Mesendoderm (in vitro differentiated cells): ENCODE measurements at regions not wholly inside any gene's neighbourhood (a gene's known extent, or its start where the extent isn't known, plus 50 kb on each side); places are given as distances from the start of the nearest gene placed in this dataset.

Source experiments
- DNase-seq: peaks from one replicate; pipeline ENCODE4 v3.0.0; 2013
- H2AK5ac ChIP-seq: 2 replicates; pipeline ENCODE4 v1.6.1; 2013; ENCODE audit warnings: low read length, inconsistent platforms
- H2BK120ac ChIP-seq: 2 replicates; pipeline ENCODE4 v1.6.1; 2013; ENCODE audit warnings: low read depth, mild to moderate bottlenecking, low read length, moderate library complexity, mixed read lengths
- H2BK15ac ChIP-seq: replicated peaks from 2 replicates; pipeline ENCODE4 v1.6.1; 2013; ENCODE audit warnings: low read depth, mild to moderate bottlenecking, moderate library complexity
- H2BK5ac ChIP-seq: 2 replicates; pipeline ENCODE4 v1.6.1; 2013; ENCODE audit warnings: low read length, inconsistent platforms
- H3K18ac ChIP-seq: 2 replicates; pipeline ENCODE4 v1.6.1; 2013; ENCODE audit warnings: mild to moderate bottlenecking, low read length, mixed read lengths
- H3K23ac ChIP-seq: one replicate; pipeline ENCODE4 v1.6.1; 2013; ENCODE audit warnings: low read length
- H3K27ac ChIP-seq: 2 replicates; pipeline ENCODE4 v1.5.1; 2013; ENCODE audit warnings: low read depth, mild to moderate bottlenecking, inconsistent platforms, low read length, moderate library complexity
- H3K27me3 ChIP-seq: 2 replicates; pipeline ENCODE4 v1.6.1; 2013; ENCODE audit warnings: low read length, control low read depth, mild to moderate bottlenecking, inconsistent platforms; ENCODE audit not compliant: insufficient read depth, poor library complexity
- H3K36me3 ChIP-seq: 2 replicates; pipeline ENCODE4 v1.6.1; 2013; ENCODE audit warnings: low read length, inconsistent platforms; ENCODE audit not compliant: control insufficient read depth, insufficient read depth
- H3K4ac ChIP-seq: one replicate; pipeline ENCODE4 v1.6.1; 2013; ENCODE audit warnings: low read depth, mild to moderate bottlenecking, low read length, moderate library complexity
- H3K4me1 ChIP-seq: 2 replicates; pipeline ENCODE4 v1.6.1; 2013; ENCODE audit warnings: low read depth, low read length, inconsistent platforms; ENCODE audit not compliant: control insufficient read depth
- H3K4me2 ChIP-seq: 2 replicates; pipeline ENCODE4 v1.6.1; 2013; ENCODE audit warnings: low read length
- H3K4me3 ChIP-seq: 2 replicates; pipeline ENCODE4 v1.5.1; 2013; ENCODE audit warnings: mild to moderate bottlenecking, low read length
- H3K56ac ChIP-seq: one replicate; pipeline ENCODE4 v1.6.1; 2013; ENCODE audit warnings: low read length
- H3K79me1 ChIP-seq: 2 replicates; pipeline ENCODE4 v1.6.1; 2013; ENCODE audit warnings: low read length, inconsistent platforms
- H3K79me2 ChIP-seq: 2 replicates; pipeline ENCODE4 v1.6.1; 2013; ENCODE audit warnings: mild to moderate bottlenecking, low read length; ENCODE audit not compliant: control insufficient read depth, insufficient read depth
- H3K9ac ChIP-seq: 2 replicates; pipeline ENCODE4 v1.6.1; 2013; ENCODE audit warnings: low read length, inconsistent platforms
- H4K5ac ChIP-seq: one replicate; pipeline ENCODE4 v1.6.1; 2013; ENCODE audit warnings: low read length
- H4K8ac ChIP-seq: one replicate; pipeline ENCODE4 v1.6.1; 2013; ENCODE audit warnings: low read depth, mild to moderate bottlenecking, control low read depth, low read length, moderate library complexity
- WGBS: extraction: QIAGEN DNeasy Blood & Tissue Kit; methylation state at CpG from one replicate; pipeline ENCODE4 v1.1.7; 2013; ENCODE audit warnings: low lambda C conversion rate, missing lambda C conversion rate; ENCODE audit not compliant: insufficient coverage; ENCODE audit errors: extremely low coverage; 5-methylcytosine and 5-hydroxymethylcytosine counted together

- Histone ChIP-seq H3K27me3 (no peaks in the 10 kb centered on the region), H2AK5ac (no peak overlapping the region), H2BK120ac (no peak overlapping the region), H3K9ac (no peak overlapping the region), H3K18ac (no peak overlapping the region), H3K4me3 (no peak overlapping the region), H3K79me1 (no peaks in the 10 kb centered on the region), H2BK5ac (no peak overlapping the region), H4K5ac (no peak overlapping the region), H3K4me1 (no peaks in the 10 kb centered on the region), H3K4ac (no peak overlapping the region), H2BK15ac (no peak overlapping the region), H3K23ac (no peak overlapping the region), H3K36me3 (no peaks in the 10 kb centered on the region), H3K79me2 (no peaks in the 10 kb centered on the region), H3K4me2 (no peak overlapping the region), H4K8ac (no peak overlapping the region), H3K56ac (no peak overlapping the region), H3K27ac (no peak overlapping the region)
- no peak for DNase-seq
- WGBS = no CpG with 5 or more reads among the region's 6 CpGs
These were observed 955.1 kb downstream of the DIAPH3 start for GRCh38 chr13:59208405-59209195.

GRCh38 chr13:59210543-59210942 is 953.2 kb downstream of the DIAPH3 start:
- H2BK15ac ChIP-seq = no peak overlapping the region
- H2BK5ac ChIP-seq = no peak overlapping the region
- H3K4ac ChIP-seq = no peak overlapping the region
- H3K36me3 ChIP-seq = no peaks in the 10 kb centered on the region
- H3K4me3 ChIP-seq = no peak overlapping the region
- no peak overlapping the region for H2AK5ac ChIP-seq
- no peak overlapping the region for H3K18ac ChIP-seq
- peak; percentile 20 for DNase-seq
- H3K4me1 ChIP-seq = no peaks in the 10 kb centered on the region
- no peaks in the 10 kb centered on the region for H3K79me2 ChIP-seq
- H3K4me2 ChIP-seq = no peak overlapping the region
- H3K9ac ChIP-seq = no peak overlapping the region
- H3K56ac ChIP-seq = no peak overlapping the region
- WGBS = no CpG with 5 or more reads among the region's 1 CpG
- H3K79me1 ChIP-seq = no peaks in the 10 kb centered on the region
- H3K23ac ChIP-seq = no peak overlapping the region
- no peak overlapping the region for H2BK120ac ChIP-seq
- H4K5ac ChIP-seq = no peak overlapping the region
- no peak overlapping the region for H4K8ac ChIP-seq
- H3K27me3 ChIP-seq = no peaks in the 10 kb centered on the region
- H3K27ac ChIP-seq = no peak overlapping the region

- Histone ChIP-seq H3K9ac (no peak overlapping the region), H2AK5ac (no peak overlapping the region), H3K27me3 (no peaks in the 10 kb centered on the region), H3K18ac (no peak overlapping the region), H3K4me1 (no peaks in the 10 kb centered on the region), H3K56ac (no peak overlapping the region), H4K8ac (no peak overlapping the region), H2BK15ac (no peak overlapping the region), H2BK5ac (no peak overlapping the region), H3K4ac (no peak overlapping the region), H3K79me1 (no peaks in the 10 kb centered on the region), H3K23ac (no peak overlapping the region), H3K79me2 (no peaks in the 10 kb centered on the region), H2BK120ac (no peak overlapping the region), H3K4me2 (no peak overlapping the region), H3K4me3 (no peak overlapping the region), H3K36me3 (no peaks in the 10 kb centered on the region), H4K5ac (no peak overlapping the region), H3K27ac (no peak overlapping the region)
- WGBS = no CpG with 5 or more reads among the region's 3 CpGs
- DNase-seq = no peak
These were observed 952.1 kb downstream of the DIAPH3 start for GRCh38 chr13:59211606-59212005.

- Histone ChIP-seq H3K79me1 (no peaks in the 10 kb centered on the region), H4K8ac (no peak overlapping the region), H3K79me2 (no peaks in the 10 kb centered on the region), H2BK15ac (no peak overlapping the region), H3K9ac (no peak overlapping the region), H3K27me3 (no peaks in the 10 kb centered on the region), H3K4me2 (no peak overlapping the region), H2BK120ac (no peak overlapping the region), H3K4ac (no peak overlapping the region), H3K27ac (peak overlapping the region; percentile 58), H3K4me3 (no peak overlapping the region), H2AK5ac (no peak overlapping the region), H2BK5ac (no peak overlapping the region), H4K5ac (no peak overlapping the region), H3K23ac (no peak overlapping the region), H3K4me1 (peaks cover 3% of the 10 kb centered on the region), H3K18ac (peak overlapping the region; percentile 90), H3K56ac (no peak overlapping the region), H3K36me3 (no peaks in the 10 kb centered on the region)
- DNase-seq = no peak
- WGBS = no CpG with 5 or more reads among the region's 3 CpGs
These were observed 934.3 kb downstream of the DIAPH3 start for GRCh38 chr13:59229401-59229800.

- Histone ChIP-seq H3K4me2 (no peak overlapping the region), H3K4ac (no peak overlapping the region), H3K23ac (no peak overlapping the region), H2BK15ac (no peak overlapping the region), H3K79me2 (no peaks in the 10 kb centered on the region), H3K27me3 (no peaks in the 10 kb centered on the region), H4K5ac (no peak overlapping the region), H3K36me3 (no peaks in the 10 kb centered on the region), H3K79me1 (no peaks in the 10 kb centered on the region), H2BK120ac (peak overlapping the region; percentile 74), H2AK5ac (peak overlapping the region; percentile 40), H3K9ac (no peak overlapping the region), H3K4me3 (no peak overlapping the region), H2BK5ac (peak overlapping the region; percentile 83), H3K27ac (peak overlapping the region; percentile 66), H3K18ac (no peak overlapping the region), H3K56ac (peak overlapping the region; percentile 67), H3K4me1 (peaks cover 3% of the 10 kb centered on the region), H4K8ac (no peak overlapping the region)
- no CpG with 5 or more reads among the region's 4 CpGs for WGBS
- DNase-seq = no peak
These were observed 933.9 kb downstream of the DIAPH3 start for GRCh38 chr13:59229861-59230260.
